Ishikawa (cell line): ENCODE measurements at regions not wholly inside any gene's neighbourhood (a gene's known extent, or its start where the extent isn't known, plus 50 kb on each side); places are given as distances from the start of the nearest gene placed in this dataset.

Experiments used
- CEBPB ChIP-seq: IDR thresholded peaks from 2 replicates; pipeline ENCODE4 v1.6.1; 2012
- CREB1 ChIP-seq: IDR thresholded peaks from 2 replicates; pipeline ENCODE4 v1.6.1; 2012; ENCODE audit warnings: low read depth
- EGR1 ChIP-seq: IDR thresholded peaks from 2 replicates; pipeline ENCODE4 v1.6.1; 2012
- EP300 ChIP-seq: IDR thresholded peaks from 2 replicates; pipeline ENCODE4 v1.6.1; 2012; ENCODE audit warnings: borderline replicate concordance
- FOXM1 ChIP-seq: IDR thresholded peaks from 2 replicates; pipeline ENCODE4 v1.6.1; 2012; ENCODE audit warnings: low read depth, borderline replicate concordance
- NFIC ChIP-seq: IDR thresholded peaks from 2 replicates; pipeline ENCODE4 v1.6.1; 2012
- RAD21 ChIP-seq: IDR thresholded peaks from 2 replicates; pipeline ENCODE4 v1.6.1; 2012; ENCODE audit warnings: low read depth
- TAF1 ChIP-seq: IDR thresholded peaks from 2 replicates; pipeline ENCODE4 v1.6.1; 2012; ENCODE audit warnings: low read depth, mild to moderate bottlenecking
- TCF12 ChIP-seq: IDR thresholded peaks from 2 replicates; pipeline ENCODE4 v1.6.1; 2012; ENCODE audit warnings: low read depth
- TEAD4 ChIP-seq: IDR thresholded peaks from 2 replicates; pipeline ENCODE4 v1.6.1; 2012
- YY1 ChIP-seq: IDR thresholded peaks from 2 replicates; pipeline ENCODE4 v1.6.1; 2012; ENCODE audit warnings: low read depth
- ZBTB7A ChIP-seq: IDR thresholded peaks from 2 replicates; pipeline ENCODE4 v1.6.1; 2012; ENCODE audit warnings: low read depth
- TF ChIP-seq, protein P1 (sequence below): IDR thresholded peaks from 2 replicates; pipeline ENCODE4 v1.6.1; 2012
- TF ChIP-seq, protein P2 (sequence below): IDR thresholded peaks from 2 replicates; pipeline ENCODE4 v1.6.1; 2012; ENCODE audit warnings: low read depth, mild to moderate bottlenecking
- TF ChIP-seq, protein P3 (sequence below): IDR thresholded peaks from 2 replicates; pipeline ENCODE4 v1.6.1; 2012

DNA sequence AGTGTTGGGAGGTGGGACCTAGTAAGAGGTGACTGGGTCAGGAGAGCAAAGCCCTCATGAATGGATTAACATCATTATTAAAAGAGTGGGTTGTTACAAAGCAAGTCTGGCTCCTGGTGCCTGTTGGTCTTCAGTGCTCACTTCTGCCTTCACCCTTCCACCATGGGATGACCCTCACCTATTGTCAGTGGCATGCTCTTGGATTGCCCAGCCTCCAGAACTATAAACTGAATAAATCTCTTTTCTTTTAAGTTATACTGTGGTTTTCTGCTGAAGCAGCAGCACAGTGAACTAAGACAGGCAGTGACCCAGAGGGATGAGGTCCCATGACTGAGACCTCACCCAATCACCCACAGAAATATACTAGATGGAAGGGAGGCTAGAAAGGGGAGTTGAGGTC lies 57.5 kb upstream of the ATL2 start:
- TF ChIP-seq, protein P1, sequence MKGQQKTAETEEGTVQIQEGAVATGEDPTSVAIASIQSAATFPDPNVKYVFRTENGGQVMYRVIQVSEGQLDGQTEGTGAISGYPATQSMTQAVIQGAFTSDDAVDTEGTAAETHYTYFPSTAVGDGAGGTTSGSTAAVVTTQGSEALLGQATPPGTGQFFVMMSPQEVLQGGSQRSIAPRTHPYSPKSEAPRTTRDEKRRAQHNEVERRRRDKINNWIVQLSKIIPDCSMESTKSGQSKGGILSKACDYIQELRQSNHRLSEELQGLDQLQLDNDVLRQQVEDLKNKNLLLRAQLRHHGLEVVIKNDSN = no peak
- TF ChIP-seq TAF1 (no peak), ZBTB7A (no peak), CREB1 (no peak), FOXM1 (no peak), YY1 (no peak), TCF12 (no peak), RAD21 (no peak), EGR1 (no peak), CEBPB (no peak), NFIC (no peak), EP300 (no peak), TEAD4 (no peak)
- TF ChIP-seq, protein P2, sequence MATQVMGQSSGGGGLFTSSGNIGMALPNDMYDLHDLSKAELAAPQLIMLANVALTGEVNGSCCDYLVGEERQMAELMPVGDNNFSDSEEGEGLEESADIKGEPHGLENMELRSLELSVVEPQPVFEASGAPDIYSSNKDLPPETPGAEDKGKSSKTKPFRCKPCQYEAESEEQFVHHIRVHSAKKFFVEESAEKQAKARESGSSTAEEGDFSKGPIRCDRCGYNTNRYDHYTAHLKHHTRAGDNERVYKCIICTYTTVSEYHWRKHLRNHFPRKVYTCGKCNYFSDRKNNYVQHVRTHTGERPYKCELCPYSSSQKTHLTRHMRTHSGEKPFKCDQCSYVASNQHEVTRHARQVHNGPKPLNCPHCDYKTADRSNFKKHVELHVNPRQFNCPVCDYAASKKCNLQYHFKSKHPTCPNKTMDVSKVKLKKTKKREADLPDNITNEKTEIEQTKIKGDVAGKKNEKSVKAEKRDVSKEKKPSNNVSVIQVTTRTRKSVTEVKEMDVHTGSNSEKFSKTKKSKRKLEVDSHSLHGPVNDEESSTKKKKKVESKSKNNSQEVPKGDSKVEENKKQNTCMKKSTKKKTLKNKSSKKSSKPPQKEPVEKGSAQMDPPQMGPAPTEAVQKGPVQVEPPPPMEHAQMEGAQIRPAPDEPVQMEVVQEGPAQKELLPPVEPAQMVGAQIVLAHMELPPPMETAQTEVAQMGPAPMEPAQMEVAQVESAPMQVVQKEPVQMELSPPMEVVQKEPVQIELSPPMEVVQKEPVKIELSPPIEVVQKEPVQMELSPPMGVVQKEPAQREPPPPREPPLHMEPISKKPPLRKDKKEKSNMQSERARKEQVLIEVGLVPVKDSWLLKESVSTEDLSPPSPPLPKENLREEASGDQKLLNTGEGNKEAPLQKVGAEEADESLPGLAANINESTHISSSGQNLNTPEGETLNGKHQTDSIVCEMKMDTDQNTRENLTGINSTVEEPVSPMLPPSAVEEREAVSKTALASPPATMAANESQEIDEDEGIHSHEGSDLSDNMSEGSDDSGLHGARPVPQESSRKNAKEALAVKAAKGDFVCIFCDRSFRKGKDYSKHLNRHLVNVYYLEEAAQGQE = no peak
- TF ChIP-seq, protein P3, sequence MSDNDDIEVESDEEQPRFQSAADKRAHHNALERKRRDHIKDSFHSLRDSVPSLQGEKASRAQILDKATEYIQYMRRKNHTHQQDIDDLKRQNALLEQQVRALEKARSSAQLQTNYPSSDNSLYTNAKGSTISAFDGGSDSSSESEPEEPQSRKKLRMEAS = no peak

DNA sequence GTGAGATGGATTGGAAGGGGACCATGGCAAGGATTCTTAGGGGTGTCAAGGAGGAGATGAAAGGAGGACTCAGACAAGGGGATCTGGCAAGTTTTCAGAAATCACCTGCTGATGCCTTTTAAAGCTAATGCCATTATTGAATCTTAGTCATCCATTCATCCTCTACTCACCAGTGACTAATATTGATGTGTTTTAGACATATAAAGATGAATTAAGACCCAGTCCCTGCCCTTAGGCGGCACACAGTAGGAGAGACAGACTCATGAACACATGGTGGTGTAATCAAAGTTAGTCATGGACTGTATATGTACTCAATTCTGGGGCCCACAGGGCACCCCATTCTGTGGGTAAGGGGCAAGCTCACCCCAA lies 56.5 kb upstream of the ATL2 start:
- TF ChIP-seq TCF12 = peak; percentile 30; the same call in 1 of the 2 replicates
- TF ChIP-seq, protein P1 = no peak
- TF ChIP-seq, protein P3 = no peak
- TF ChIP-seq NFIC = peak; percentile 71
- TF ChIP-seq EP300 = peak; percentile 44; the same call in 1 of the 2 replicates

DNA sequence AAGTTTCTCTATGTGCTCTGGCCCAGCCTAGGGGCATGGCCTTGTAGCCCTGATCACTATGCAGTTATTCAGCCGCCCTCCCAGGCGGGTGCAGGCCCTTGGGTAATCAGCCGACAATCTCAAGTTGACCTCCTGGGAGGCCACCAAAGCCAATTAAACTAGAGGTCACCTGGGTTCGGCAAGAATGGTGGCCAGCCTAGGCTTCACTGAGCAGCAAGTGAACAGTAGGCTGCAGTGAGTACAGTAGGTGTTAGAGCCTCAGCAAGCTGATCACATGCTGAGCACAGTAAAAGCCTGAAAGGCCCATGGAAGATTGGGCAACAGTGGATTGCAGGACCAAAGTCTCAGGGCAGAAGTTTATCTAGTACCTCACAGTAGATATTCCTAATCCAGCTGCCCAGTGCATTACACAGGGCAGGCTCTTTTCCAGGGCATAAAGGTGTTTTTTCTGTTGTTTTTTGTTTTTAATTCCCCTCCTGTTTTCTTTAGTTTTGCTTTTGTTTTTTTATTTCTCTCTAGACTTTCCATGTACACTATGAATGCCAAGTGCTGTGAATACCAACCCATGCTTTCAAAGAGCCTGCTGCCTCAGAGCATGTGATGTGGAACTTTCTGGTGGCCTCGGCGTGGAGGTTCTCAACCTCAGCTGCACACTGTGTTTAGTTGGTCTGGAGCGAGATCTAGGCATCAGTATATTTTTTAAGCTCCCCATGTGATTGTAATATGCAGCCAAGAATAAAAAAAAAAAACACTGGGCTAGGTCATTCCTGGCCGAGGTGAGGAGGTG lies 55.9 kb upstream of the ATL2 start:
- peak; percentile 67; the same call in 1 of the 2 replicates for TF ChIP-seq CEBPB
- TF ChIP-seq FOXM1 = no peak
- TF ChIP-seq NFIC = no peak
- TF ChIP-seq, protein P3 = peak; percentile 53; the same call in 1 of the 2 replicates

DNA sequence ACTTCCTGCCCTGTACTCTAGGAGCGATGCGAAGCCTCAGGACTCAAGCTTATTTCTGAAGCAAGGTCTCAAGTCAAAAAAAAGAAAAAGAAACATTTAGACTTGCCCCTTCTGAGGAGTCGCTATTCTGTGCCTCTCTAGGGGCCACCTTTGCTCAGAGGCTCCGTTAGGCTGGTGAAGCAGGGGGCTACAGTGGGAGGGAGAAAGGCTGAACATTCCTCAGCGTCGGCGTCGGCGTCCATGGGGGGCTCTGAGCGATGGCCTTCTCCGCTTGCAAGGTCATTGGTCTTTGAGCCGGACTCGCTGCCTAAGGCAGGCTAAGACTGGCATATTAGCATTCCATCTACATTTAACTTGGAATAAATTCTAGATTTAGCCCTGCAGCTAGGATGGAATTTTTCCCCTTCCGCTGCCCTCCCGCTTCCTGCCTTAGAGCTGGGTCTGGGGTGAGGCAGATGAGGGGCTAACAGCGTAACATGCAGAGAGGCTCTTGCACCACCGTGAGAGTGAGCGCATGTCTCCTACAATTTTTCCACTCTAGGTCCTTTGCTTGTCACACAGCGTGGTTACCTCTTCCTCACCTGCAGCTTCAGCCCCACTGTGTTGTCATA lies 53.6 kb upstream of the ATL2 start:
- TF ChIP-seq CREB1 = no peak
- no peak for TF ChIP-seq NFIC
- TF ChIP-seq FOXM1 = no peak
- no peak for TF ChIP-seq TAF1
- TF ChIP-seq EGR1 = no peak
- TF ChIP-seq ZBTB7A = no peak
- no peak for TF ChIP-seq TCF12
- TF ChIP-seq YY1 = no peak
- TF ChIP-seq EP300 = no peak

DNA sequence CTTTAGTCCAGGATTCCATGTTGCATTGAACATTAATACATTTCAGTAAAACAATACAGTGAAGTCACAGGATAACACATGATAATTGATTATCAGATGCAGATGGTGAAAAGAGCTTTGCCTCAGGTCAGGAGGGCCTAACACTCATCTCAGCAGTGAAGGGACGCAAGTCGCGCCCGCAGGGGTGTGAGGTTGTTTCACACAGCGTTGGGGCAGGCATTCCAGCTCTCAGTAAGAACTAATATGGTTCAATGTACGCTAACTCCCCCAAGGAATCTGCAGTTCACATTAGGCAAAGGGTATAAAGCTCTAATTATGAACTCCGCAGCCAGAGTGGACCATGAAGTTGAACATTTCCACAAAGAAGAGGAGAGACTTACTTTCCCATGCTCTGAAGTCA lies 53.1 kb upstream of the ATL2 start:
- TF ChIP-seq FOXM1 = no peak

DNA sequence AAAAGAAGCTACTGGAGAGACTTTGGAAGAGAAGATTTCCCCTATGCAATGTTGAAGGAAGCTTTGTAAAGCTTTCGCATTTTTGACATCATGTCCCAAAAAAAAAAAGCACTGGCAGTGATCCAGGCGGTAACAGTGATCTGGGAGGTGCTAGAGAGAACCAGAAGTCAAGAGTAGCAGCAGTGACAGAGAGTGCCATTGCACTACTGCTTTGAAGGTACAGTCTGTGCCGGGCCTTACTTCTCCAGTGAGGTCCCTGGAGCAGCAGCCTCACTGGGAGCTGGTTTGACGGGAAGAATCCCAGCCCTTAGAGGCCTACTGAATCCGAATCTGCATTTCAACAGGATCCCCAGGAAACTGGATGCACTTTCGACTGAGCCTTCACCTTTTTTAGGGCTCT lies 50.9 kb upstream of the ATL2 start:
- TF ChIP-seq, protein P3 = no peak
- no peak for TF ChIP-seq EP300
- TF ChIP-seq NFIC = no peak
- no peak for TF ChIP-seq ZBTB7A
- TF ChIP-seq TCF12 = no peak

DNA sequence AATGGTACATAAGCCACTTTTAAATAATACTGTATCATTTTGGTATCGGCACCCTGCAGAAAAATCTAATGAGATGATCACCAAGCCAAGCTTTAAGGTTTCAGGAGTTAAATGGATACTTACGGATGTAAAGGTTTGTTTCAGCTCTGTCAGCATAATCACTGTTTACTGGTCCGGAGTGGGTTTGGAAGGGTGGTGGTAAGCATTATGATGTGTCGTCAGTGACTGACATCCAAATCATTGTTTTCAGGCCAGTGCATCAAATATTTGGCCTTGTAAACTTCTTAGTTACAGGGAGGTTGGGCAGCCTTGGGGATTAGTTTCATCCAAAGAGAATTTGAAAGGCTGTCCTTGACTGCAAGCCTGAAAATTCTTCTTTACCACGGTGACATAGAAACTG lies 50.0 kb upstream of the ATL2 start:
- no peak for TF ChIP-seq EGR1
- no peak for TF ChIP-seq NFIC
- TF ChIP-seq ZBTB7A = no peak
- TF ChIP-seq EP300 = no peak
- TF ChIP-seq, protein P1 = no peak
- TF ChIP-seq RAD21 = no peak
